Kidney (tissue), 13 donors: ENCODE measurements at regions not wholly inside any gene's neighbourhood (a gene's known extent, or its start where the extent isn't known, plus 50 kb on each side); places are given as distances from the start of the nearest gene placed in this dataset.

Source experiments
- DNase-seq, 5 donors: peaks; one replicate each; pipeline ENCODE4 v3.0.0-alpha.2; 2013 to 2020
- FAIRE-seq: peaks from 2 replicates; lab custom pipeline; 2012; peaks lifted over from hg19 to GRCh38; lab: Jason Lieb, UNC
- H3K27ac ChIP-seq, 2 donors: one replicate each; pipeline ENCODE4 v1.7.0; 2013; ENCODE audit warnings: low read depth in 2 of 2, low read length in 2 of 2, inconsistent platforms in 1 of 2
- H3K27me3 ChIP-seq: one replicate; pipeline ENCODE4 v1.7.1; 2013; ENCODE audit warnings: low read length, inconsistent platforms; ENCODE audit not compliant: control insufficient read depth, insufficient read depth
- H3K36me3 ChIP-seq, 3 donors: one replicate each; pipeline versions ENCODE4 v1.7.0 to v1.7.1; 2013; ENCODE audit warnings: low read length in 3 of 3, control low read depth in 1 of 3, inconsistent platforms in 1 of 3; ENCODE audit not compliant: insufficient read depth in 3 of 3, control insufficient read depth in 2 of 3
- H3K4me1 ChIP-seq, 3 donors: one replicate each; pipeline versions ENCODE4 v1.7.0 to v1.7.1; 2013; ENCODE audit warnings: low read length in 3 of 3, inconsistent platforms in 1 of 3, low read depth in 1 of 3; ENCODE audit not compliant: control insufficient read depth in 2 of 3, insufficient read depth in 2 of 3
- H3K4me3 ChIP-seq, 3 donors: one replicate each; pipeline versions ENCODE4 v1.7.0 to v1.8.1; 2013; ENCODE audit warnings: low read length in 3 of 3, control low read depth in 1 of 3, inconsistent platforms in 1 of 3
- H3K9ac ChIP-seq, 3 donors: one replicate each; pipeline versions ENCODE4 v1.7.0 to v1.7.1; 2013; ENCODE audit warnings: low read length in 3 of 3, control low read depth in 1 of 3, inconsistent platforms in 1 of 3
- H3K9me3 ChIP-seq, 3 donors: one replicate each; pipeline versions ENCODE4 v1.7.0 to v1.7.1; 2013; ENCODE audit warnings: low read length in 3 of 3, control low read depth in 1 of 3, inconsistent platforms in 1 of 3; ENCODE audit not compliant: control insufficient read depth in 2 of 3, insufficient read depth in 1 of 3
- CTCF ChIP-seq: IDR thresholded peaks from 3 replicates; pipeline ENCODE4 v1.5.1; 2012; ENCODE audit warnings: mild to moderate bottlenecking, moderate library complexity, borderline replicate concordance; ENCODE audit not compliant: insufficient read depth; ENCODE audit errors: extremely low read depth
- intact Hi-C: fragments of 100-400 bp; cut with DNase I; formaldehyde crosslinking; loops from one replicate; pipeline ENCODE4 v1.11.1; 2022
- donor health status: control.
- donor health status: control.
- donor health status: control.
- donor health status: control.
- donor health status: control.
- donor health status: DM: yes; HTN: yes; CAD: no.
- donor health status: Normal renal cell carcinoma (clear cell type).

- TF ChIP-seq CTCF = no peak
- Histone ChIP-seq H3K9me3 (peaks cover 0 to 4% (median 0%) of the 10 kb centered on the region in 3 donors), H3K9ac (peak overlapping the region in 1 of 3 donors; percentile 43), H3K4me3 (no peak overlapping the region), H3K36me3 (no peaks in the 10 kb centered on the region), H3K4me1 (peaks cover 5 to 34% (median 22%) of the 10 kb centered on the region in 3 donors), H3K27ac (peak overlapping the region; percentile 36 to 100), H3K27me3 (no peaks in the 10 kb centered on the region)
- DNase-seq (no peak), FAIRE-seq (no peak)
- intact Hi-C loops = no loop called here
These were observed 141.8 kb downstream of the C9orf50 start for GRCh38 chr9:129478961-129479630.

DNA sequence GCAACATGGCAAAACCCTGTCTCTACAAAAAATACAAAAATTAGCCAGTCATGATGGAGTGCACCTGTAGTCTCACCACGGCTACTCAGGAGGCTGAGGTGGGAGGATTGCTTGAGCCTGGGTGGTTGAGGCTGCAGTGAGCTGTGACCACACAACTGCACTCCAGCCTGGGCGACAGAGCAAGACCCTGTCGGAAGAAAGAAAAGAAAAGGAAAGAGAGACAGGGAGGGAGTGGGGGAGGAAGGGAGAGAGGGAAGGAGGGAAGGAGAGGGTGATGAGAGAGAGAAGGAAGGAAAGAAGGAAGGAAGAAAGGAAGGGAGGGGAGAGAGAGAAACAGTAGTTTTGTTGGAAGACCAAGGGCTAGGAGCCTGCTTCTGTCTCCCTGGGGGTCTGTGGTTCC is 142.4 kb downstream of the C9orf50 start:
- no peaks in the 10 kb centered on the region for H3K36me3 ChIP-seq
- TF ChIP-seq CTCF = no peak
- no peak overlapping the region for H3K4me3 ChIP-seq
- no peaks in the 10 kb centered on the region for H3K27me3 ChIP-seq
- FAIRE-seq = no peak
- peak overlapping the region in 1 of 3 donors; percentile 22 for H3K9ac ChIP-seq
- intact Hi-C loops = no loop called here
- DNase-seq = no peak
- H3K27ac ChIP-seq = no peak overlapping the region
- peaks cover 0 to 4% (median 0%) of the 10 kb centered on the region in 3 donors for H3K9me3 ChIP-seq
- H3K4me1 ChIP-seq = peaks cover 6 to 31% (median 17%) of the 10 kb centered on the region in 3 donors

DNA sequence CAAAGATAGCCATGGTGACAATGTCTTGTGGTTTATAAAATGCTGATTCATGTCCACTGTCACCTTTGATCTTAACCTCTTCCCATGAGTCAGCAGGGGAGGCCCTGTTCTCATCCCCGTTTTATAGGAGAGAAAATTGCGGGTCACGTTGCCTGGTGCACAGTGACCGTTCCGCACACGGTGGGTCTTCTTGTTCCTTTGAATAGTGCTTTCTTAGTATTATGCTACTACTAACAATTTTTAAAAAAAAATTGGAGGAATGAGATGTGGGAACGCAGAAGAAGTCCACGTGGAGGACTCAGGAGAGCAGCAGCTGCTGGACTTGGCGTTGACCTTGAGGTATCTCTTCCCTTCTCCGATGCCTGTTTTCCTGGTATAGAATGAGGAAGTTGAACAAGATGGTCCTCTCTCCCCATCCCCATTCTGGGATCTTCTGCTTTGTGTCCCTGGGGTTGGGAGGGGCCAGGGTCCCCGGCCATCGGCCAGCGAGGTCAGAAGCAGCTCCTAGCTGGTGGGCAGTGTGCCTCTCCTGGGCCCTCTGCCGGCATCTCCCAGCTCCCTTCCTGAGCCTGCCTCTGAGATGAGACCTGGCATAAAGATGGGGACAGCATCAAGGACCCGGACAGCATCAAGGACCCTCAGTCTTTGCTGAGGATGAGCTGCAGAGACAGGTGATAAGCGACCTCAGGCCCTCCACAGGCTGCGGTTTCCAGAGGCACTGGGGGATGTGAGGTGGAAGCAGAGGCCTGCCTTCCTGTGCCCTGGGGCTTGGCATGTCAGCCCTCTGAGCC is 143.9 kb downstream of the C9orf50 start:
- no peak for DNase-seq
- Histone ChIP-seq H3K4me3 (no peak overlapping the region), H3K9me3 (peaks cover 0 to 4% (median 0%) of the 10 kb centered on the region in 3 donors), H3K9ac (no peak overlapping the region), H3K36me3 (no peaks in the 10 kb centered on the region), H3K4me1 (peaks cover 6 to 26% (median 17%) of the 10 kb centered on the region in 3 donors), H3K27me3 (no peaks in the 10 kb centered on the region), H3K27ac (no peak overlapping the region)
- intact Hi-C loops = no loop called here
- no peak for FAIRE-seq
- no peak for TF ChIP-seq CTCF
